ENCODE measurements at regions not wholly inside any gene's neighbourhood (a gene's known extent, or its start where the extent isn't known, plus 50 kb on each side); places are given as distances from the start of the nearest gene placed in this dataset.

DNA sequence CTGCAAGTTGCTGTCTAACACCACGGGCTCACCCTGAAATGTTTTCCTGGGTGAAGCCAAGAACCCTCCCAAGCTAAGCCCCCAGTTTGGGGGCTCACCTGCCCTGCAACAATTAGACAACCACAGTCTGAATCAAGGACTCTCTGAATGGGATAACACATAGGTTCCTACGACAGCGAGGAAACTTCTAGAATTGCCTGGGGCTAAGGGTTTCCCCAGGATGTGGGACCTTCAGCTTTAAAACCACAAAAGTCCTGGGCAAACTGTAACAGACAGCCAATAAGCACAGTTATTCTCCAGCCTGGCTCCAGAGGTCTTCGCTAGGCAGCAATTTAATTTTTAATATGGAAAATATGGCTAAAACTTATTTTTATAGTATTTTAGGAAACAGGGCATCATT is 162.6 kb downstream of the PRKX start:
- no peak for DNase-seq (ENCODE audit: low read depth, low spot score)
- ChIA-PET CTCF (no interaction called here), POLR2A (no interaction called here)
- TF ChIP-seq, protein P1, sequence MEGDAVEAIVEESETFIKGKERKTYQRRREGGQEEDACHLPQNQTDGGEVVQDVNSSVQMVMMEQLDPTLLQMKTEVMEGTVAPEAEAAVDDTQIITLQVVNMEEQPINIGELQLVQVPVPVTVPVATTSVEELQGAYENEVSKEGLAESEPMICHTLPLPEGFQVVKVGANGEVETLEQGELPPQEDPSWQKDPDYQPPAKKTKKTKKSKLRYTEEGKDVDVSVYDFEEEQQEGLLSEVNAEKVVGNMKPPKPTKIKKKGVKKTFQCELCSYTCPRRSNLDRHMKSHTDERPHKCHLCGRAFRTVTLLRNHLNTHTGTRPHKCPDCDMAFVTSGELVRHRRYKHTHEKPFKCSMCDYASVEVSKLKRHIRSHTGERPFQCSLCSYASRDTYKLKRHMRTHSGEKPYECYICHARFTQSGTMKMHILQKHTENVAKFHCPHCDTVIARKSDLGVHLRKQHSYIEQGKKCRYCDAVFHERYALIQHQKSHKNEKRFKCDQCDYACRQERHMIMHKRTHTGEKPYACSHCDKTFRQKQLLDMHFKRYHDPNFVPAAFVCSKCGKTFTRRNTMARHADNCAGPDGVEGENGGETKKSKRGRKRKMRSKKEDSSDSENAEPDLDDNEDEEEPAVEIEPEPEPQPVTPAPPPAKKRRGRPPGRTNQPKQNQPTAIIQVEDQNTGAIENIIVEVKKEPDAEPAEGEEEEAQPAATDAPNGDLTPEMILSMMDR (IDR thresholded peaks at IDR 0.05; ENCODE audit: insufficient read depth, low read length, missing control alignments): no peak
- no peak overlapping the region for H3K4me3 ChIP-seq (ENCODE audit: low read depth, low read length)

DNA sequence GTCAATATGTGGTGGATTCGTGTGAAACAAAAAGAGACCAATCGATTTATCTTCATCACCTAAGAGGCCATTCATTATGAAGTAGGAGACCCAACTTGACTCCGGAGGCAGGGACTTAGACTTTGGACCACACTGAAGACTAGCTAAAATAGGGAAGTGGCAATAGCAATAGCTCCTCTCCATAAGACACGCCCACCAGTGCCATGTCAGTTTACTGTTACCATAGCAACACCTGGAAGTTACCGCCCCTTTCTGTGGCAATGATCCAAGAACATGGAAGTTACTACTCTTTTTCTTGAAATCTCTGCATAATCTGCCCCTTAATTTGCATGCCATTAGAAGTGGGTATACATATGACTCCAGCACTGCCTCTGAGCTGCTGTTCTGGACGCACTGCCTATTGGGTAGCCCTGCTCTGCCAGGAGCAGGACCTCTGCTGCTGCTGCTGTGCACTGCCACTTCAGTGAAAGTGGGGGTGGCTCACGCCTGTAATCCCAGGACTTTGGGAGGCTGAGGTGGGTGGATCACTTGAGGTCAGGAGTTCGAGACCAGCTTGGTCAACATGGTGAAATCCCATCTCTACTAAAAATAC is 163.2 kb downstream of the PRKX start:
- no peak overlapping the region for H3K4me3 ChIP-seq (ENCODE audit: low read depth, low read length)
- POLR2A ChIA-PET: no interaction called here
- TF ChIP-seq, protein P1 (IDR thresholded peaks at IDR 0.05; ENCODE audit: insufficient read depth, low read length, missing control alignments): no peak
- no peak for DNase-seq (ENCODE audit: low read depth, low spot score)
- CTCF ChIA-PET: interaction anchor here (0.8 to 2.4 kb wide), 7 partner anchors 87 to 581 kb away, joined by 3 to 5 read pairs (median 3); no protein-coding TSS in a partner anchor

DNA sequence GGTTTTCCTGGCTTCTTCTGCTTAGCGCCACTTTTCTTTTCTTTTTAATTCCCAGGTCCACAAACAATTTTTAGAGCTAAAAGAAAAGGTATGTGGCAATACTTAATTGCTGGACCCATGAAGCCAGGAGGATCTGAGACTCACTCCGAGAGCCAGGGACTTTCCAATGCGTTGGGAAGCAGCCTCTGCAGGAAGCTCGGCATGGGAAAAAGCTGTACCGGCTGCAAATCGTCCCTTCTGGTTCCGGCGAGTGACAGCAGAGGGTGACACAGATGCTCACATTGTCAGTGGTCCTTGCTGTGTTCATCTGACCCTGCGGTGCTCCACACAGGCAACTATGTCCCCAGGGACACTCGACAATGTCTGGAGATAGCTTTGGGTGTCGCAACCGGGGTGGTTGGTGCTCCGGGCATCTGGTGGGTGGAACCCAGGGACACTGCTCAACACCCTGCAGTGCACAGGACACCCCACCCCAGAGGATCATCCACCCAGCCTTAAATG is 164.0 kb downstream of the PRKX start:
- POLR2A ChIA-PET: no interaction called here

DNA sequence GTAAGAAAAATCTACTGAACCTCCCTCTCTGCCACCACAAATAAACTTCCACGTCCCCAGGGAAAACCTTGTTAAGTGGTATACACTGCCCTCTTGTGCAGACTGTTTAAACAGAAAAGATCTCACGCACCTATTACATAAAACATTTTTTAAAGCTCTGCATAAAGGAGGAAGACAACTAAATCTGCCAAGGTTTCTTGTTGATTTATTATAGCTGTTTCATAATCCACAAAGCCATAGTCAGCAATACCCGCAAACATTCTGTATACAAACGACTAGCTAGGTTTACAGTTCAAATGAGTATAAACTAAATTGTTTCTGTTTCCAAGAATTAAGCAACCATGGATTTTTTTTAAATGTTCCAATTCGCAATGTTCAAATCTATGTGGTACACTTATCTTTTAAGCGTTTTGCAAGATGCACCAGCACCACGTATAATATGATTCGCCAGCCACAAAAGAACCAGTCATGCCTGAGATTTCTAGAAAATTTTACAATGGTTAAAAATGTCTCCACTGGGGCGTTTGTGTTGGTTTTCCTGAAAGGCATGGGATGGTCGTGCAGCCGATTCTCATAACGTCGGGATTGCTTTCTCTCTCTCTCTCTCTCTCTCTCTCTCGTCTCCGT is 164.6 kb downstream of the PRKX start:
- no peak for DNase-seq (ENCODE audit: low read depth, low spot score)
- POLR2A ChIA-PET: no interaction called here
- TF ChIP-seq, protein P1 (IDR thresholded peaks at IDR 0.05; ENCODE audit: insufficient read depth, low read length, missing control alignments): no peak
- H3K4me3 ChIP-seq (ENCODE audit: low read depth, low read length): peak overlapping the region; percentile 46
- CTCF ChIA-PET: interaction anchor here (0.6 to 2.4 kb wide), 25 partner anchors 9 to 580 kb away, joined by 3 to 13 read pairs (median 4); partner anchors contain the start of genes ARSF and MXRA5

More for the DNA sequence above, 164.0 kb downstream of the PRKX start:
- TF ChIP-seq, protein P1 (IDR thresholded peaks at IDR 0.05; ENCODE audit: insufficient read depth, low read length, missing control alignments): no peak
- H3K4me3 ChIP-seq (ENCODE audit: low read depth, low read length): peak overlapping the region; percentile 46
- no peak for DNase-seq (ENCODE audit: low read depth, low spot score)
- CTCF ChIA-PET: interaction anchor here (0.6 to 2.4 kb wide), 24 partner anchors 9 to 580 kb away, joined by 3 to 13 read pairs (median 4); partner anchors contain the start of genes ARSF and MXRA5

DNA sequence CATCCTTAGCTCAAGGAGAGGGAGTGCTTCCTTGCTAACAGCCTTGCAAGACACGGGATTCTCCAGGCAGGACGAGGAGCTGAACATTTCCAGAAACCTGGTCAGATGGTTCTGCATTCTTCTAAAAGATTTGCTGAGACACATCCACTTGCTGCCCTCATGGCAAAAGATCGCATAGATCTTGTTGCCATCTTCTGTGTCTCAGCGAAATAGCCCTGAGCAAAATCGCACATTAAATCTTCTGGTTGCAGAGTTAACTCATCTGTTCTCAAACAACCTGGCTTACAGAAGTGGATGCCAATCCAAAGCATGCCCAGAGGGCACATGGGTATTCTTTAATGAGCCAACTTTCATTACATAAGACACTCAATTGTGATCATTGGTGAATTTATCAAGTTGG is 167.5 kb downstream of the PRKX start:
- ChIA-PET POLR2A (interaction anchor here (0.6 kb wide), 1 partner anchor 228 kb away, joined by 3 read pairs; no protein-coding TSS in a partner anchor), CTCF (no interaction called here)
- no peak for DNase-seq (ENCODE audit: low read depth, low spot score)
- H3K4me3 ChIP-seq (ENCODE audit: low read depth, low read length): no peak overlapping the region
- TF ChIP-seq, protein P1 (IDR thresholded peaks at IDR 0.05; ENCODE audit: insufficient read depth, low read length, missing control alignments): no peak

DNA sequence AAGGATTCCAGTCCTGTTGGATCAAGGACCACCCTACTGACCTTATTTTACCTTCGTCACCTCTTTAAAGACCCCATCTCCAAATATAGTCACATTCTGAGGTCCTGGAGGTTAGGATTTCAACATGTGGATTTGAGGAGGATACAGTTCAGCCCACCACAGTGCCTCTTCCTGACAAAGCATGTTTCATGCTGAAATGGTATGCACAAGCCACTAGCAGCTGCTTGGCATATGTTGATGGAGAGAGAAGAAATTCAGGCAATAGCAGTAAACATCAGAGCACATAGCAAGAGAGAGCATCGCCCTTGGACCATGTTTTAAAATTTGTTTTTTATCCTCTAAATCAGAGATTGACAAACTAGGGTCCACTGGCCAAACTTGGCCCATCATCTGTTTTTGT is 172.1 kb downstream of the PRKX start:
- TF ChIP-seq, protein P1 (IDR thresholded peaks at IDR 0.05; ENCODE audit: insufficient read depth, low read length, missing control alignments): no peak
- no peak for DNase-seq (ENCODE audit: low read depth, low spot score)
- CTCF ChIA-PET: no interaction called here
- POLR2A ChIA-PET: no interaction called here
- no peak overlapping the region for H3K4me3 ChIP-seq (ENCODE audit: low read depth, low read length)
